ENCODE measurements at regions not wholly inside any gene's neighbourhood (a gene's known extent, or its start where the extent isn't known, plus 50 kb on each side); places are given as distances from the start of the nearest gene placed in this dataset.
A peak's percentile ranks its signal among the peaks of the same experiment; 100 is the strongest.
"Not testable (repeated sequence)": the region's sequence is repeated elsewhere in the genome, so short reads cannot be mapped to it uniquely, and the experiment has no call there.

DNA sequence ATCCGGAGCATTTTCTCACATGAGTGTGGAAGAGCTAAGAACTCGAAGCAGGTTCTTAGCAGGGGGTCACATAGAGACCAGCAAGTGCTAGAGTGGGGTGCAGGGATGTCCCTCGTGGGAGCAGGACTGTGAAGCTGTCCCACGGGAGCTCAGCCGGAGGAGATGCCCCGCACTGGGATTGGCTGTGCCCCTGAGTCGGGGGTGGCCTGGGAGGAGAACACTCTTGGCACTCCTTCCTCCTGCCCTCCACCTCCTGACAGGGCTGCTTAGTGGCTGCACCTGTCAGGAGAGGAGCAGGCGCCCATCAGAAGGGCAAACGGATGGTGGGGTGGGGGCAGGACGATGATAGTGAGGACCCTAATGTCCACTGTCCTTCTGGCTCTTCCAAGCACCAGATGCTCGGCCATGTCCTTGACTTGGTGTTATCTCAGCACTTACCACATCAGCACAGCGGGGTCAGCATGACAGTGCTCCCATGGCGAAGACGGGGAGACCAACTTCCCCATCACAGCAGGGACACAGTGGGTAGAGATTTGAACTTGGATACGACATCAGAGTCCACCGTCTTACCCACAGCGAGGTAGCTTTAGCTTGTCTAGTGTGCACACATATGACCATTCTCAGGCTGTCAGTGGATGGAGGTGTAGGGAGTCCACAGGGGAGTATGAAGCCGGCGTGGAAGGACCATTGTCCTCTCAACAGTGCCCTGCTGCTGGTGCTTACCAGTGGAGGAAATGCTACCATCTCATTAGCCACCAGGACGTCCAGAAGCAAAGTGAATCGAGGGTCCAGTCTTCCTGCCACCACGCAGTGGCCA, 142.5 kb upstream of the SHH start:
- DNase-seq (ENCODE audit: low read depth, low spot score), result no peak

DNA sequence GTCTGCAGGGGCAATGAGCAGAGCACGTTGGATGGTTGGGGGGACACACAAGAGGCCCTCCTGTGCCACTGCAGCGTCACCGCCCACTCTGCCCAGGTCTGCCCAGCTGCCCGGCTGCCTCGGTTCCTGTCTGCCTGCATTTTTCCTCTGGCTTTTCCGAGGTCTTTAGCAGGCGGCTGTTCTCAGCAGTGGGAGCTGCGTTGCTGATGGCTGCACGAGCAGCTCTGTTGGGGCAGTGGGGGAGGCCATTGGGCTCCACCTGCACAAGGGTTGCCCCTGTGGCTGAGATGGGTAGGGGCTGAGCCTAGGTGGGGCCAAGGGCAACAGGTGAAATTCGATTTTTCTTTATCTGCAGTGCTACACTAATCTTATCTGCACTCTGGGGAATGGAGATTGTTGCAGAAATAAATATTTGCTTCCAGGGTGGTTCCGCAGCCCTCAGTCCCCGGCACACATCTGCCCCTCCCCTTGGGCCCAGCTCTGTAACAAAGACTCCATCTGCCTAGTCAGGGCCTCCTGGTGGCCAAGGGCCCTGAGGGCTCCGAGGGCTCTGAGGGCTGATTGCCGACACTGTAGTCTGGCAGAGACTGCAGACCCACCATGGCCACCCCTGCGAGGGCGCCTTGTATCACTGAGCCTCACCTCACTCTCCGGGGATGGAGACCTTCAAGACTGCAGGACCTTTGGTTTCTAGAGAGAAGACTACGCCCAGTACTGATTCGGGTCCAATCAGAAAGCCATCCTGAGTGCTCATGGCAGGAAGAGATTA, 141.7 kb upstream of the SHH start:
- DNase-seq (ENCODE audit: low read depth, low spot score), result no peak

DNA sequence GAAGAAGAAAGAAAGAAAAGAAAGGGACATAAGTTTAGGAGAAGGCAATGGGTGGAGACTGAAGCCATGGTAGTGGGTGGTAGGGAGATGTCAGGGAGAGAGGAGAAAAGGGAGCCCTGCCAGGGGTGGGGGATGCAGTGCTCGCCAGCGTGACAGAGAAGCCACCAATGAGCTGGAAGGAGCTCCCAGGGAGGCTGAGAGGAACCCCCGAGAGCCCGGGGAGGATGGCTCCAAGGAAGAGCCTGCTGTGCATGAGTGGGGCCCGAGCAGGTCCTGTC, 141.2 kb upstream of the SHH start:
- DNase-seq (ENCODE audit: low read depth, low spot score), result no peak

DNA sequence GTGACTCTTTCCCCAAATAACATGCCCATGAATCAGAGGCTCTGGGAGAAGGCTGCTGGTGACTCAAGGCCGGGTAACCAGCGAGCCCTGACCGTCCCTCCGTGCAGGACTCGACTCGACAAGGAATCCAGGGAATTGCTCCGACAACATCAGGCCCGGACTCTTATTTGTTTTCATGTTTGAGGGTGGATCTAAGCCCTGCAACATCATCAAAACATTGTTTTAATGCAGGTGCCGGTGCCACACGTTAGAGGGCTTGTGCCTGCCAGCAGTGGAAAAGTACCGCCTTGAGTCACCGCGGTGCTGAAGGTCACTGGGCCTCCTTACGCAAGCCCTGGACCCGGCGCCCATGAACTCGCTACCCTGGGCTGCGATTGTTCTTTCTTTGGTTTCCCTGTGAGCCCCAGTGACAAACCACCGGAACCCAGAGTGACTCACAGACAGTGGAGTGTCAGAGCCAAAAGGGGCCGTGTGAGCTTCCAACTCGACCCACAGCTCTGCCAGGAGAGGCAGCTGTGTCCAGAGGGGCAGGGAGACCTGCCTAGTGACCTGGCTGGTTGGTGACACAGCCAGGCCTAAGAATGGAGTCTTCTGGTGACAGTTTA, 139.4 kb upstream of the SHH start:
- peak; percentile 95 for DNase-seq (ENCODE audit: low read depth, low spot score)

DNA sequence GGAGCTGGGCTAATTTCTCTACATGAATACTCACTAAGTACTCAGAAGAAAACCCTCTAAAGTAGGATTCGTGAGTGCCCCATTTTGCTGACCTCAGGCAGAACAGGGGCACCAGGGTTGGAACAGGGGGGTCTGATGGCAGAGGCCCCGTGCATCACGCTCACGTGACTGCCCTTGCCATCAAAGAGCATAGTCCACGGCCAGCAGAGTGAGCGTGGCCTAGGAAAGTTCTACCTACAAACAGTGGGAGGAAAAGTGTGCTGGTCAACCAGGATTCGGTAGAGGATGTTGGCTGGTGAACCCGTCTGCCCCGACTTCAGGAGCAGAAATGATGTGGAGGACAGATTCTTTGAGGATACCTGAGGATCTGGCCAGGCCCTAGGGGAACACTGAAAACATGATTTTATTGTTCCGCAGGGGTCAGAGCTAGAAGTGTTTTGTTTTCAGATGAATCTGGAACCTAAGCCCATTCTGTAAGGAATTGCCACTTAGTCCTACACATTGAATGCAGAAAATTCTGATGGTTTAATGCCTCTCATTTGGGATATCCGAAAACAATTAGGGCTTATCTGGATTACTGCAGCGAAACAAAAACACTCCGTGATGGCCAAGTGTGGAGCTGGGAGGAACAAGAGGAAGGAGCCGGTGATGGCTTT, 138.8 kb upstream of the SHH start:
- no peak for DNase-seq (ENCODE audit: low read depth, low spot score)

DNA sequence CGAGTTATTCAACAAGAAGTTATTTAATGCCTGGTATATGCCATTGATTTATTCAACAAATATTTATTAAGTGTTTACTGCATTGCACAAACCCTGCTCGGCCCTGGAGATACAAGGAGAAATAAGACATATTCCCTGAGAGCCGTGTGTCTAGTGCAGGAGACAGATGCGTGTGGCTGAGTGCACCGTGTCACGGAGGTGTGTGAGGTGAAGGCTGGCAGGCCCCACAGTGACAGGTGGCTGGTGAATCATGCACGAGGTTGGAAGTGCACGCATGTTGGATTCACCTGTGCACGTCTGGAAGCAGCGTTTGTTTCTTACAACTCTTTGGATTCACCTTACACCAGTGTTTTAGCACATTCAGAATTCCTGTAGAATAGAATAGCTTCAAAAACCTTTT, 136.6 kb upstream of the SHH start:
- no peak for DNase-seq (ENCODE audit: low read depth, low spot score)

DNA sequence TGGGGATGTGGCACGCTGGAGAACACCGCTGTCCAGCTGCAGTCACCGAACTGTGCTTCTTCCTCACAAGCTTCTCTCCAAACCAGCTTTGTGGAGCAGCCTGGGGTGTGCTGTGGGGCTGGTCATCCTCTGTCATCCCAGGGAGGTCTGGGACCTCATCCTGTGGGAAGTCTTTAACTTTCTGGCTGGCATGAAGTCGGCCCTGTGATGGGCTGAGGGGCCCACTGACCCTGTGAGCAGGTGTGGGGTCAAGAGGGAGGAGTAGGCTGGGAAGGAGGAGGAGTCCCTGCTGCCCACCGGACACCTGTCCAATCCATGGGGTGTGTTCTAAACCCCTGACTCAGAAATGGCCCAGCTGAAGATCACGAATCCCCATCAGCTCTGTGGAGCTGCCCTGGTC, 136.2 kb upstream of the SHH start:
- no peak for DNase-seq (ENCODE audit: low read depth, low spot score)

DNA sequence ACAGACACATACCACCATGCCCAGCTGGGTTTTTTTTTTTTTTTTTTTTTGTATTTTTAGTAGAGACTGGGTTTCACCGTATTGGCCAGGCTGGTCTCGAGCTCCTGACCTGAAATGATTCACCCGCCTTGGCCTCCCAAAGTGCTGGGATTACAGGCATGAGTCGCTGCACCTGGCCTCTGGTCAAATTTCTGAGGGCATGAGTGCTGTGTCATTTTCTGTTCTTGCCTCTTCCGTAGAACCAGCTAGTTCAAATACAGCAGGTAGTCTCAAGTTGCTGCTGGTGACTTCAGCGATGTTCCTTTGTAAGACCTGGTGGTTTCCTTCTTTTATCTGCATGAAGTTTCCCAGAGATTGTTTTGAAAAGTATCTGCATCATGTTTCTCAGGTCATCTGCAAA, 134.8 kb upstream of the SHH start:
- DNase-seq (ENCODE audit: low read depth, low spot score), result peak; percentile 58

DNA sequence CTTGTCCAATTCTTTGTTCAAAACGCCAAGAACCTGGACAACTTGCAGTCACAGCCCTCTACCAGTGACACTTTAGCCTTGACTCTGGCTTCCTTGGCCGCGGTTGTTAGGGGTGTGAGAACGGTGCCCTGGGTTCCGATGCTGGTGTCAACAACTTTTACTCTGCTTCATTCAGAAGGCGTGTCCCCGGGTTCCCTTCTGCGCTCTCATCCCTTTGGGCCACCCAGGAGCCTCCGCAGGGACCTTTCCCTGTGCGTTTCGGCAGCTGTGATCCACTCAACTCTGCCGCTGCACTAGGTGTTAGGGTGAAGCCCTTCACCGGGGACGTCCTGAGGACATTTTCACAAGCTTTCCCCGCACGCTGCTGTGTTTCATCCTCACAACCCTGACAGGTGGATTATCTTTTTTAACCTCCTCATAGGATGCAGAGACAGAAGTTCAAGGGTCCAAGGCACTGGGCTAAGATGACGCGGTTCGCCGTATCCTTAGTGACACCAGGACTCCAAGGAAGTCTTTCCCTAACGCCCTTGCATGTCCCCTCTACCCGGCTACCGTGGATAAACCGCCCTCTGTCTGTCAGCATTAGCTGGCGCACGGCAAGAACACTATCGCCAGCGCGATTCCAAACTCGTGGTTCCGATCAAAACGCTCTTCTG, 133.5 kb upstream of the SHH start:
- DNase-seq (ENCODE audit: low read depth, low spot score), result no peak

DNA sequence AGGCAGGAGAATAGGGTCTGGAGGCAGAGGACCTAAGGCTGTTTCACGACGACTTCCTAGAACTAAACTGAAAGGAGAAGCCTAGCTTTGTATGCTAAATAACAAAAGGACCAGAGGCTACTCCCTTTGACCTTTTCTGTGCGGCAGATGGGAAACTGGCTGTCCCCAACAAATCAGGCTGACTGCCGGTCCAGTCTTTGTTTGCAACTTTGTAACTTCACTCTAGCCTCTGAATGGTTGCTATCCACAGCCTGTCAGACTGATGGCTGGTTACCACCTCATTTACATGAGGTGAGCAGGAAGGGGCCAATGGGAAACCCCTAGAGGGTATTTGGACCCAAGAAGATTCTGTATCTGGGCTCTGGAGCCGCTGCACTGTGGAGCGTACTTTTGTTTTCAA, 132.6 kb upstream of the SHH start:
- DNase-seq (ENCODE audit: low read depth, low spot score), result no peak

DNA sequence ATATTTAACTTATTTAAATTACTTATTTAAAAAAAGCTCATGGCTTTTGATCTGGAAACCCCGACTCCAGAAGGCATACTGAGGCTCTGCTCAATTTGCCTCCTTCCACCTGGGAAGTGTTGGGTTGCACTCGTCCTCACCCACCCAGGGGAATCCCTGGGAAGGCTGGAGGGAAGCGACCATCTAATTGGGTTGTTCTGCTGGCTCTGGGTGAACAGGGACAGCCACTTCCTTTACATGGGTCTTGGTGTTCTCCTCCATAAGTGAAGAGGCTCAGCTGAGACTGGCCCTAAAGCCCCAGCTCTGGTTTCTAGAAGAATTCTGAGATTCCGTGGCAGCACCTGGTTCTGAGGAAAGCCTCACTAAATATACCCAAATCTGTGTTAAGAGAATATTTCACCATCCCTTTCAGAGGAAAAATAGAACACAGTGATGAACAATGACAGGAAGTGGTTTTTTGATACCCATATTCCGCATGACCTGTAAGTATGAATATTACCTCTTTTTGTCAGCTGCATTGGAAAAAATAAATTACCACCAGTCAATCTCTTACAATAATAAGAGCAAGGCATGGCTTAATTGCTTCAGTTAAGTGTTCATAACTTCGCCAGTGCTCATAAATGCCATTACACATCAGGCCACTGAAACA, 131.1 kb upstream of the SHH start:
- no peak for DNase-seq (ENCODE audit: low read depth, low spot score)

DNA sequence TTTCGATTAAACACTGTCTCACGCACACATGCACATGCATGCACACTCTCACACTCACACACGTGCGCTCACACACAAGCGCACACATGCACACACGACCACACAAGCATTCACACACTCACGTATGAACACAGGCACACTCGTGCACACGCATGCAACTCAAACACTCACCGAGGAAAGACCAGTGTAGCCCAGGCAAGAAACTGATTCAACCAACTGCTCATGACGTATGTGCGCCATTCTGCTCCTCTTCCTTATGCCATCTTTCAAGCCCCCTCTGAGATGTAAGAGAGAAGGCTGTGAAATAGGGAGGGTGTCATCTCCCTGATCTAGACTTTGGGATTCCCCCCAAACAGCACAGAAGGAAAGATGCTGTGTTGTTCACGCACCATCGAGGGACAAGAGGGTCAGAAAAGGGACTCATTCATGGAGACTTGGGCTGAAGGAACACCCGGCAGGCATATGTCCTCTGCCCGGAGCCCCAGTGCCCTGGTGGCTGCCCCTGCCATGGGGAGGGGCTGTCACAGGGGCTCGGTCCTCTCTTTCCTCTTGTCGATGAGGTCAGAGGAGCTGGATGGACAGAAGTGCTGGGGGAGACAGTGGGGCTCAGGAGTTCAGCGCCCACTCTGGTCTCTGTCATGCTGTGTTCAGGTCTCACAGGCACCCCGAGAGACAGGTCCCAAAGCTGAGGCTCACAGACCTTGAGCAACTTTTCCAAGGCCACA, 130.1 kb upstream of the SHH start:
- DNase-seq (ENCODE audit: low read depth, low spot score), result no peak

DNA sequence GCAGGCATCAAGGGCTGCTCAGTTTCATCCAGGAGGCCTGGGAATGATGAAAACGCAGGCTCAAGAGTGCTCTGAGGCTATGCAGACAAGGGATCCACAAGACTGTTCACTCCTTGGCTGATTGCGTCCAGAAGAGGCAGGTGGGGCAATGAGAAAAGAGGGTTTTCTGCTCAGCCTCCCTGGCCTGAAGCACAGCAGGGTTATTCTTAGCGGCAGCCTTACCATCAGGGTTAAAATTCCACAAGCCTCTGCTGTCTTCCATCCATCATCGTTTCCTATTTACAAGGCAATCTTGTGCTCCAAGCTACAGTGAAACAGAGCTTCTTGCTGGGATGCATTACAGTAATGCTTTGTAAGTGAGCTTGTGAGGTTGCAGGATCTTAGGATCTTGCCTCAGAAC, 129.4 kb upstream of the SHH start:
- no peak for DNase-seq (ENCODE audit: low read depth, low spot score)

DNA sequence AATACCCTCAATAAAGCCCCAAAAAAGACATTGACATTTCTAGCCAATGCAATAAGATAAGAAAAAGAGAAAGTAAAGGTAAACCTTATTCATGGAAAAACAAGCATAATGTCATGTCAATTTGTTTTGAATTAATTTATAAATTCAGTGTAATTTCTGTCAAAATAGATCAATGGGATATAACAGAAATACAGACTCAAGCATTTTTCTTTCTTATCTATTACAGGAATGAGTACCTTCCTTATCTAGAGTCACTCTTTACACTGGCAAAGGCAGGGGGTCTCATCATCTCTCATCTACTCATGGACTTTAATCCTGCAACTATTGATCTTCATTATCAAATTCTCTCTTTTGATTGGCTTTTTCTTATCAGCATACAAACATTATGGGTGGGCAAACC, 127.1 kb upstream of the SHH start:
- DNase-seq (ENCODE audit: low read depth, low spot score), result no peak

DNA sequence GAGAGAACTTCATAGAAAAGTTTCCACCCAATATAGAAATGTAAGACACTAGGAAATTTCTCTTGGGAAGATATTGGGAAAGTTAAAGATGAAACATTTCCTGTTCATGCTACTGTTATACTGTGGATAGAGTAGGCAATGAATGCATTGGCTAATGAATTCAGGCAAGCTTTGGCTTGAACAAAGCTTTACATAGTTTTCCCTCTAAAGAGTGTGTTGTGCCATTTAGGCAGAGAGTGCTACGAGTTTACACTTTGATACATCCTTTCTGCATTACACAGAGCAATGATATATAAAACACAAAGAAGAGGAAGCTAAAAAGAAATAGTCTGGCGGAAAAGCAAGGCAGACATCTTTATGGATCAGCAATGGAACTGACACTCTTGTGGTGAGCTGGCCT, 125.9 kb upstream of the SHH start:
- no peak for DNase-seq (ENCODE audit: low read depth, low spot score)

DNA sequence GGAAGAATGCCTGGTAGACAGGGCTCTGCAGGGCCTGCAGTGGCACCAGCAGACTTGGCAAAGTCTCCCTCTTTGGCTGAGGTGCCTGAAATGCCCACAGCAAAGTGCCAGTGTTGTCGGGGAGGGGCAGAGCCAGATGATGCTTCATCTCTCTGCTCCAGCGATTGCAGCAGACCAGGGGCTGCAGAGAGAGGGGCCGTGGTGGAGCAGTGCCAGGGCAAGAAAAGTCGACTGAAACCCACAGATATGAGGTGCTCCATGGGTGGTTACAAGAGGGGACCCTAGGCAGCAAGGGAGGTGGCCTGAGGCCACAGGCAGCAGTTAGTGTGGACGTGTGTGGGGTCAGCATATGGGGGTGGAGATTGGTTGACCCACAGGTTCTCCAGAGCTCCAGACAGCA, 123.5 kb upstream of the SHH start:
- no peak for DNase-seq (ENCODE audit: low read depth, low spot score)

DNA sequence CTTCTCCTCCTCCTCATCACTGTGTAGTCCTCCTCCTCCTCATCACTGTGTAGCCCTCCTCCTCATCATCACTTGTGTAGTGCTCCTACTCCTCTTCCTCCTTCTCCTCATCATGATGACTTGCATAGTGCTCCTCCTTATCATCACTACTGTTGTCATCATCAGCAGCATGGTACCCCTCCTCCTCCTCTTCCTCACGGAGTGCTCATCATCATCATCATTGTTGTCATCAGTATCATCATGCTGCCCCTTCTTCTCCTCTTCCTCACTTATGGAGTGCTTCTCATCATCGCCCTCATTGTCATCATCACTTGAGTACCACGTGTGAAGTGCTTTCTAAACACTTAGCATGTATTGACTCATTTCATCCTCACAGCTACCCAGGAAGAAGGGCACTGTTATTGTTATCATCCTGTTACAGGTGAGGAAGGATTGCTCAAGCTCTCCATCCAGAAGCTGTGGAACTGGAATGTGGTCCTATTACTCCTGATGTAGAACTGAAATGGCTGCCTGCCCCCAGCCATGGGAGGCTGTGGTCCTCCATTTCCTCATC, 122.8 kb upstream of the SHH start:
- DNase-seq (ENCODE audit: low read depth, low spot score), result no peak

DNA sequence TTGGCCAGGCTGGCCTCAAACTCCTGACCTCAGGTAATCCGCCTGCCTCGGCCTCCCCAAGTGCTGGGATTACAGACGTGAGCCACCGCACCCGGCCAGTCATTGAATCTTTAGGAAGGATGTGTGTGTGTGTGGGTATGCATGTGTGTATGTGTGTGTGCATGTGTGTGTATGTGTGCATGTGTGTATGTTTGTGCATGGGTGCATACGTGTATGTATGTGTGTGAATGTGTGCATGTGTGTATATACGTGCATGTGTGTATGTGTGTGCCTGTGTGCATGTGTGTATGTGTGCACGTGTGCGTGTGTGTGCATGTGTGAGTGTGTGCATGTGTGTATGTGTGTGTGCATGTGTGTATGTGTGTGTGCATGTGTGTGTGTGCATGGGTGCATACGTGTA, 120.1 kb upstream of the SHH start:
- DNase-seq (ENCODE audit: low read depth, low spot score), result not testable (repeated sequence)

DNA sequence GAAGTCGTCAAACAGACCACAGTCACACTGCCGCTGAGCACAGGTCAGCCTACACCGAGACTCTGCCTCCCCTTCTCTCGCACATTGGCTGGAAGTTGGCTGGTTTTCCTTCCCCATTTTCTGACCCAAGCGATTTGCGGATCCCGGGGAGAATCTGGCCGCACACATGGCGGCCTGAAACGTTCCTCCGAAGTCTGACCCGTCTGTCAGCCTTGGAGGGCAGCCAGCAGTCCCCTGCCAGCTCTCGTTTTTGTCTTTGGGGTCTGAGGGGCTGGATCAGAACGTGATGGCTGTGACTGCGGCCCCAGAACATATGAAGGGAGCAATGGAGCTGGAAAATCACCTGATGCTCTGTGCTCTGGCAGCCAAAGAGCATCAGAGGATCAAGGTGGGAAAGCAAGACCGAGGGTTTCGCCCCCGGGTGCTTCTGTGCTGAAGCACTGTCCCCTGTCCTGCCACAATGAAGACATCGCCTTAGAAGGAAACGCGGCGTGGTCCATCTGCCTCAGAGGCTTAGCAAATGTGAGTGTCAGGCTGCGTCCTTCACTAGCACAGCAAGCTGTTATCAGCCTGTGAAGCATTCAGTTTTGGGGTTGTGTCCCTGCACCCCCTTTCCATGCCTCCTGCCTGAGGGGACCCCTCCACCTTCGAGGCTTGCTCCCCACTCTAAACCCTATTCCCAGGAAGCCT, 119.3 kb upstream of the SHH start:
- no peak for DNase-seq (ENCODE audit: low read depth, low spot score)

DNA sequence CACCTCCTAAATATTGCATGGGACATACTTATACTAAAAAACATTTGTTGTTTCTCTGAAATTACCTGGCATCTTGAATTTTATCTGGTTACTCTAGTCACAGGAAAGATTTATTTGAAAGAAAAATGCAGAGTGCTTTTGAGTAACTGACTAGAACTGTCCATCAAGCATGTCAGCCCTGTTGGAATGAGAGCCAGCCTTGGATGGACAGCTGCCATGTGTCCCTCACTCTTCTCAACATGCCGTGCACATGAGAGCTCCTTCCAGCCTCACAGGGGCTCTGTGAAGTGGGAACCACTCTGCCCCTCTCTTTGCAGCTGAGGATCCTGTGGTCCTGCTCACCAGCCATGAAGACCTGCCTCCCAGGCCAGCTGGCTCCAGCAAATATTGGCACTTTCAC, 118.3 kb upstream of the SHH start:
- DNase-seq (ENCODE audit: low read depth, low spot score), result no peak
